ENCODE measurements at regions not wholly inside any gene's neighbourhood (a gene's known extent, or its start where the extent isn't known, plus 50 kb on each side); places are given as distances from the start of the nearest gene placed in this dataset.

DNA sequence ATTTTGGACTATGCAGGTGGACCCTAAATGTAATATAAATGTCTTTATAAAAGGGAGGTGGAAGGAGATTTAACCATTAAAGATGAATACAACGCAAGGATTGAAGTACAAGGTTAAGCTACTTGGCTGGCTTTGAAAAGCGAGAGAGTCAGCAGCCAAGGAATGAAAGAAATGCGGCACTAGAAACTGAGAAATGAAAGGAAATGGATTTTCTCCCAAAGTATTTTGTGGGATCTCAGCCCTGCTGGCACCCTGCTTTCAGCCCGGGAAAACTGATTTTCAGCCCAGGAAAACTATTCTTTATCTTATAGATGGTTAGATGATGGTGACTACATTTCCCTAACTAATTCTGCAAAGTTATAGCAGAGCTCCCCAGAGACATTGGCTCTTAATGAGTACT, 1349.6 kb upstream of the C9orf72 start:
- H3K27ac Mint-ChIP-seq, result no peak overlapping the region
- no peaks in the 10 kb centered on the region for H3K4me1 ChIP-seq (ENCODE audit: control insufficient read depth in 2 of 2, insufficient read depth in 2 of 2, low read length in 2 of 2)
- no peak overlapping the region for H3K27ac ChIP-seq (ENCODE audit: low read depth, low read length)
- POLR2A ChIA-PET, result no interaction called here
- intact Hi-C loops (cut with micrococcal nuclease), result no loop called here
- ATAC-seq (no peak), DNase-seq (no peak)
- no peak overlapping the region for H3K4me3 ChIP-seq (ENCODE audit: low read length)
- H3K4me1 Mint-ChIP-seq, result no peaks in the 10 kb centered on the region
- CTCF ChIA-PET, result no interaction called here
- peaks cover 0 to 11% (median 3%) of the 10 kb centered on the region in 11 donors for H3K9me3 Mint-ChIP-seq
- no peak overlapping the region for H3K4me3 Mint-ChIP-seq
- H3K36me3 ChIP-seq (ENCODE audit: control insufficient read depth in 2 of 3, insufficient read depth in 3 of 3, low read length in 3 of 3), result no peaks in the 10 kb centered on the region
- no peaks in the 10 kb centered on the region for H3K9me3 ChIP-seq (ENCODE audit: control insufficient read depth in 2 of 3, low read length in 3 of 3)
- no peaks in the 10 kb centered on the region for H3K27me3 ChIP-seq (ENCODE audit: control insufficient read depth in 2 of 2, insufficient read depth in 2 of 2, low read length in 2 of 2)
- no peaks in the 10 kb centered on the region for H3K27me3 Mint-ChIP-seq
- H3K36me3 Mint-ChIP-seq, result no peaks in the 10 kb centered on the region

DNA sequence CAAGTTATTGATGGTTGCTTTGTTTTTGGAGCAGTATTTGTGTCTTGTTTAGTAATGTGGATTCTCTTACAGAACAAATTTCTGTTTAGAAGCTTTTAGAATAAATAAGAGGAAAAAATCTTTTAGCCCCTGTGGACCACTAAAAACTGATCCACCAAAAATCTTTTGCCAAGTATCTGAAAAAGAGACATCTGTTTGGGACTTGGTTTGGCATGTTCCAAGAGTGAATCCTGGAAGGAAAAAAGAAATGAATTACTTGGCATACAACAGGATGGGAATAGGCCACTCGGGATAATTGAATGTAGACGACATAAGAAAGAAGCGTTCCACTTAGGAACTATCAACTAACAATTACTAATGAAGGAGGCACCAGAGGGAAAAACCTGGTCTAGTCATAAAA, 1350.1 kb upstream of the C9orf72 start:
- Mint-ChIP-seq H3K36me3 (no peaks in the 10 kb centered on the region), H3K27ac (no peak overlapping the region), H3K27me3 (no peaks in the 10 kb centered on the region), H3K4me1 (no peaks in the 10 kb centered on the region), H3K9me3 (peaks cover 0 to 11% (median 3%) of the 10 kb centered on the region in 11 donors), H3K4me3 (no peak overlapping the region)
- no peaks in the 10 kb centered on the region for H3K27me3 ChIP-seq (ENCODE audit: control insufficient read depth in 2 of 2, insufficient read depth in 2 of 2, low read length in 2 of 2)
- no peaks in the 10 kb centered on the region for H3K36me3 ChIP-seq (ENCODE audit: control insufficient read depth in 2 of 3, insufficient read depth in 3 of 3, low read length in 3 of 3)
- H3K4me1 ChIP-seq (ENCODE audit: control insufficient read depth in 2 of 2, insufficient read depth in 2 of 2, low read length in 2 of 2), result no peaks in the 10 kb centered on the region
- H3K4me3 ChIP-seq (ENCODE audit: low read length), result no peak overlapping the region
- ChIA-PET CTCF (no interaction called here), POLR2A (no interaction called here)
- no peak for DNase-seq
- intact Hi-C loops (cut with micrococcal nuclease), result no loop called here
- no peak for ATAC-seq
- no peak overlapping the region for H3K27ac ChIP-seq (ENCODE audit: low read depth, low read length)
- H3K9me3 ChIP-seq (ENCODE audit: control insufficient read depth in 2 of 3, low read length in 3 of 3), result no peaks in the 10 kb centered on the region

DNA sequence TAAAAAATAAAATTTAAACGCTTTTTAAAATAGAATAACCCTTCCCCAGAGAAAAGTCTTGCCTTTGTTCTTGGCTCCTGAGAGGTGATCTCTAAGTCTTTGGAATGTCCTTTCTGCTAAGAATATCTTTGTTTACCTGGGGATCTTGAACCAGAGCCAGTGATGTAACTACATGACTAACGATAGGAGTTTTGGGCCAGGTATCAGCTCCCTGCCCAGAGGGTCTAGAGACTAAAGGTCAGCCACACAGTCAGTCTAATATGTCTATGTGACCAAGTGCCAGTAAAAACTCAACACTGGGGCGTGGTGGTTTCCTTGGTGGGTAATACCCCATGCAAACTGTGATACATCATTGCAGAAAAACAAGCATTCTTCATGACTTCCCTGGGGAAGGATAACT, 1351.9 kb upstream of the C9orf72 start:
- no peaks in the 10 kb centered on the region for H3K4me1 Mint-ChIP-seq
- POLR2A ChIA-PET, result no interaction called here
- Histone ChIP-seq H3K27me3 (ENCODE audit: control insufficient read depth in 2 of 2, insufficient read depth in 2 of 2, low read length in 2 of 2) (no peaks in the 10 kb centered on the region), H3K36me3 (ENCODE audit: control insufficient read depth in 2 of 3, insufficient read depth in 3 of 3, low read length in 3 of 3) (no peaks in the 10 kb centered on the region), H3K4me3 (ENCODE audit: low read length) (no peak overlapping the region), H3K27ac (ENCODE audit: low read depth, low read length) (no peak overlapping the region), H3K9me3 (ENCODE audit: control insufficient read depth in 2 of 3, low read length in 3 of 3) (no peaks in the 10 kb centered on the region), H3K4me1 (ENCODE audit: control insufficient read depth in 2 of 2, insufficient read depth in 2 of 2, low read length in 2 of 2) (no peaks in the 10 kb centered on the region)
- ATAC-seq (no peak), DNase-seq (no peak)
- H3K36me3 Mint-ChIP-seq, result no peaks in the 10 kb centered on the region
- H3K27ac Mint-ChIP-seq, result no peak overlapping the region
- no peaks in the 10 kb centered on the region for H3K27me3 Mint-ChIP-seq
- H3K9me3 Mint-ChIP-seq, result peaks cover 0 to 11% (median 0%) of the 10 kb centered on the region in 11 donors
- no peak overlapping the region for H3K4me3 Mint-ChIP-seq
- CTCF ChIA-PET, result no interaction called here
- intact Hi-C loops (cut with micrococcal nuclease), result no loop called here

DNA sequence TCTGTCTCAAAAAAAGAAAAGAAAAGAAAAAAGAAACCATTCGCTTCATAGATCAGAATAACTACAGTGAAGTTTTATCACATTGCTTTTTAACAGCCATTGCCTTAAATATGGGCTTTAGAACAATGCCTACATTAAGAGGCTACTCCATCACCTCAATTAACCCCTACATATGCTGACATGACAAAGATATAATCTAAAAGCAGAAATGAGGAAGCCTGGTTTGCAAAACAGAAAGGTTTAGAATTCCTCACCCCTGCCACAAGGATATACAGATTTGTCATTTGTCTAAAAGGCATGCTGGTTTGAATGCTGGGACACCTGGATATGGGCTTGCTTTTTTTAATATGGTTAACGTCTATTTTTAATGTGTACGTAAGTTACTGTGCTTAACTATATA, 1353.0 kb upstream of the C9orf72 start:
- H3K27ac ChIP-seq (ENCODE audit: low read depth, low read length), result no peak overlapping the region
- ATAC-seq, result no peak
- no peaks in the 10 kb centered on the region for H3K9me3 ChIP-seq (ENCODE audit: control insufficient read depth in 2 of 3, low read length in 3 of 3)
- Mint-ChIP-seq H3K4me1 (no peaks in the 10 kb centered on the region), H3K27ac (no peak overlapping the region), H3K36me3 (no peaks in the 10 kb centered on the region), H3K9me3 (peaks cover 0 to 15% (median 0%) of the 10 kb centered on the region in 11 donors), H3K27me3 (no peaks in the 10 kb centered on the region), H3K4me3 (no peak overlapping the region)
- no peak for DNase-seq
- H3K4me3 ChIP-seq (ENCODE audit: low read length), result no peak overlapping the region
- no peaks in the 10 kb centered on the region for H3K4me1 ChIP-seq (ENCODE audit: control insufficient read depth in 2 of 2, insufficient read depth in 2 of 2, low read length in 2 of 2)
- ChIA-PET CTCF (no interaction called here), POLR2A (no interaction called here)
- intact Hi-C loops (cut with micrococcal nuclease), result no loop called here
- H3K36me3 ChIP-seq (ENCODE audit: control insufficient read depth in 2 of 3, insufficient read depth in 3 of 3, low read length in 3 of 3), result no peaks in the 10 kb centered on the region
- H3K27me3 ChIP-seq (ENCODE audit: control insufficient read depth in 2 of 2, insufficient read depth in 2 of 2, low read length in 2 of 2), result no peaks in the 10 kb centered on the region

DNA sequence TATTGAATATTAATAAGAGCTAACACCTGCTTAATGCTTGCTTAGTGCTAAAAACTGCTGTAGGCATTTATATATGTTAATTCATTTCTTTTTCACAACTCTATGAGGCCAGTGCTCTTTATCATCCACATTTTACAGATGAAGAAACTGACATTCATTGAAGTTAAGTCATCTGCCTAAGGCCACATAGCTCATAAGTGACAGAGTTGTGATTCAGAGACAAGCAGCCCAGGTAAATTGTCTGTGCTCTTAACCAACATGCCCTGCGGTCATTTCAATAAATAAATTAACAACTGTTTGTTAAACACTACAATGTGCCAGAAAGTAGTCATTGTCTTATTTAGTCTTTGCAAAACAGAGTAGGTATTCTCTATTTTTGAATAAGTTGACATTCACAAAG, 1354.4 kb upstream of the C9orf72 start:
- H3K4me1 ChIP-seq (ENCODE audit: control insufficient read depth in 2 of 2, insufficient read depth in 2 of 2, low read length in 2 of 2), result no peaks in the 10 kb centered on the region
- H3K27me3 ChIP-seq (ENCODE audit: control insufficient read depth in 2 of 2, insufficient read depth in 2 of 2, low read length in 2 of 2), result no peaks in the 10 kb centered on the region
- H3K36me3 ChIP-seq (ENCODE audit: control insufficient read depth in 2 of 3, insufficient read depth in 3 of 3, low read length in 3 of 3), result no peaks in the 10 kb centered on the region
- H3K9me3 ChIP-seq (ENCODE audit: control insufficient read depth in 2 of 3, low read length in 3 of 3), result no peaks in the 10 kb centered on the region
- H3K4me3 ChIP-seq (ENCODE audit: low read length), result no peak overlapping the region
- intact Hi-C loops (cut with micrococcal nuclease), result no loop called here
- no peaks in the 10 kb centered on the region for H3K27me3 Mint-ChIP-seq
- no peak overlapping the region for H3K27ac Mint-ChIP-seq
- no peaks in the 10 kb centered on the region for H3K36me3 Mint-ChIP-seq
- DNase-seq, result no peak
- no peak for ATAC-seq
- peaks cover 0 to 15% (median under 1%) of the 10 kb centered on the region in 11 donors for H3K9me3 Mint-ChIP-seq
- CTCF ChIA-PET, result interaction anchor here (0.6 kb wide), 1 partner anchor 11 kb away, joined by 3 read pairs; no protein-coding TSS in a partner anchor
- H3K4me1 Mint-ChIP-seq, result no peaks in the 10 kb centered on the region
- POLR2A ChIA-PET, result no interaction called here
- H3K4me3 Mint-ChIP-seq, result no peak overlapping the region
- H3K27ac ChIP-seq (ENCODE audit: low read depth, low read length), result no peak overlapping the region

DNA sequence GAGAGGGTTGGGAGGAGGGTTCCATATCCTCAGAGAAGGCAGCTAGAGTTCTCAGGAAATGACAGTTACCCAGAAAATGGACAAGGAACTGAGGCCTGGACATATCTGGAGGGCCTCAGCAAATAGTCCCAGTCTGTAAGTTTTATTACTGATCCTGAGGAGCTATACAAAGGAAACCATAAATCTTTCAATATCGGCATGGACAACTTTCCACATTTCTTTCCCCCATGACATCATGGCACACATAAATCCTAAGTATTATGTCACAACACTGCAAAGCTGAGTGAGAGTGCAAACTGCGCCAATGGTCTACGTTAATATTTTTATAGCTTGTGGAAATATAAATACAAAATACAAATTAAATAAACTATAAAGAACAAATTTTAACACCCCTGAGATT, 1356.2 kb upstream of the C9orf72 start:
- Histone ChIP-seq H3K9me3 (ENCODE audit: control insufficient read depth in 2 of 3, low read length in 3 of 3) (no peaks in the 10 kb centered on the region), H3K4me3 (ENCODE audit: low read length) (no peak overlapping the region), H3K27me3 (ENCODE audit: control insufficient read depth in 2 of 2, insufficient read depth in 2 of 2, low read length in 2 of 2) (no peaks in the 10 kb centered on the region), H3K27ac (ENCODE audit: low read depth, low read length) (no peak overlapping the region), H3K4me1 (ENCODE audit: control insufficient read depth in 2 of 2, insufficient read depth in 2 of 2, low read length in 2 of 2) (no peaks in the 10 kb centered on the region), H3K36me3 (ENCODE audit: control insufficient read depth in 2 of 3, insufficient read depth in 3 of 3, low read length in 3 of 3) (no peaks in the 10 kb centered on the region)
- DNase-seq (no peak), ATAC-seq (no peak)
- ChIA-PET CTCF (no interaction called here), POLR2A (no interaction called here)
- intact Hi-C loops (cut with micrococcal nuclease), result no loop called here
- Mint-ChIP-seq H3K36me3 (no peaks in the 10 kb centered on the region), H3K9me3 (peaks cover 0 to 15% (median 2%) of the 10 kb centered on the region in 11 donors), H3K27me3 (no peaks in the 10 kb centered on the region), H3K4me1 (no peaks in the 10 kb centered on the region), H3K4me3 (no peak overlapping the region), H3K27ac (no peak overlapping the region)

DNA sequence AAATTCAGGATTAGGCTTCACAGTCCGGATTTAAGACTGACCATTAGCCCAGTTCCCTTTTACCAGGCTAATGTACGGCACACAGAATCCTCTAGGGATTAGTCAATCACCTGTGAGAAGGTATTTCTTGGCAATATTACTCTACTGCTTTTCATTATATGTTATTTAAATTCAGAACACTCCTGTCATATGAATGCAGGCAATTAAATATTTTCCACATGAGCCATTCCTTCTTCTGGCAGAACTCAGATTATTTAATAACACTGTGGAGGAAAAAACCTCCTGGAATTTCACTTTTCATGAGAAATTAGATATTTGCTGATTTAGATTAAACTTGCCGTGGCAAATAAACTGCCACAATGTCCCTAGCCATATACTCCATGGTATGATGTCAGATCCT, 1357.5 kb upstream of the C9orf72 start:
- Histone ChIP-seq H3K27ac (ENCODE audit: low read depth, low read length) (no peak overlapping the region), H3K9me3 (ENCODE audit: control insufficient read depth in 2 of 3, low read length in 3 of 3) (no peaks in the 10 kb centered on the region), H3K4me3 (ENCODE audit: low read length) (no peak overlapping the region), H3K27me3 (ENCODE audit: control insufficient read depth in 2 of 2, insufficient read depth in 2 of 2, low read length in 2 of 2) (no peaks in the 10 kb centered on the region), H3K4me1 (ENCODE audit: control insufficient read depth in 2 of 2, insufficient read depth in 2 of 2, low read length in 2 of 2) (no peaks in the 10 kb centered on the region), H3K36me3 (ENCODE audit: control insufficient read depth in 2 of 3, insufficient read depth in 3 of 3, low read length in 3 of 3) (no peaks in the 10 kb centered on the region)
- ChIA-PET CTCF (no interaction called here), POLR2A (no interaction called here)
- DNase-seq (no peak), ATAC-seq (no peak)
- H3K9me3 Mint-ChIP-seq, result peaks cover 0 to 15% (median 2%) of the 10 kb centered on the region in 11 donors
- no peaks in the 10 kb centered on the region for H3K27me3 Mint-ChIP-seq
- H3K36me3 Mint-ChIP-seq, result no peaks in the 10 kb centered on the region
- no peak overlapping the region for H3K27ac Mint-ChIP-seq
- intact Hi-C loops (cut with micrococcal nuclease), result no loop called here
- no peak overlapping the region for H3K4me3 Mint-ChIP-seq
- no peaks in the 10 kb centered on the region for H3K4me1 Mint-ChIP-seq
